ENCODE measurements at regions not wholly inside any gene's neighbourhood (a gene's known extent, or its start where the extent isn't known, plus 50 kb on each side); places are given as distances from the start of the nearest gene placed in this dataset.

DNA sequence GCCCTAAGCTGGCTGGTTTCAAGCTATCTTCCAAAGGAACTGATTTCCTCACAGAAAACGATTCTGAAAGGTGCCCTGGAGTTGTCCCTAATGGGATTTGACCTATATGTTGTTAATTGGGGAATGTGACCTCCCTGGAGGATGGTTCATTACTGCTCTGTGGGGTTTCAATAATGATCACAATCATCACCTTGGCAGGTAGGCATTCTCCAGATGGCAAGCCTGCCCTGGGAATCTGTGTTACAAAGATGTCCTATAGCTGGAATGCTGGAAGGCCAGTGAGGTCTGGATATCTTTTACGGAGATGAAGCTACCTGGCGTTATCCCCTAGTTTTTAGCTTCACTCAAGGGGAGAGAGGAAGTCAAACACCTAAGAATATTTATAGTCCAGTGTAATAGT, 167.6 kb downstream of the TTC8 start:
- no peak for TF ChIP-seq RFX5 (IDR thresholded peaks at IDR 0.05; ENCODE audit: borderline replicate concordance, low read depth, low read length)
- no peak for TF ChIP-seq CEBPB (IDR thresholded peaks at IDR 0.05; ENCODE audit: low read depth, low read length)
- DNase-seq (ENCODE audit: low read depth in 1 of 2, low spot score in 2 of 2), result no peak
- no peak overlapping the region for H2AFZ ChIP-seq (ENCODE audit: low read length)
- H4K20me1 ChIP-seq (replicated peaks in 1 of 2; ENCODE audit: control insufficient read depth in 1 of 2, insufficient read depth in 2 of 2, low read length in 2 of 2), result no peaks in the 10 kb centered on the region
- ChIA-PET POLR2A (ENCODE audit: partially characterized antibody) (no interaction called here), CTCF (ENCODE audit: partially characterized antibody) (interaction anchor here (0.6 to 0.9 kb wide), 2 partner anchors 35 to 476 kb away, joined by 3 to 4 read pairs; no protein-coding TSS in a partner anchor)
- no peaks in the 10 kb centered on the region for H3K36me3 ChIP-seq (ENCODE audit: control insufficient read depth in 2 of 4, insufficient read depth in 4 of 4, low read length in 3 of 4)
- H3K27me3 ChIP-seq (replicated peaks in 1 of 4; ENCODE audit: control insufficient read depth in 3 of 4, extremely low read depth in 1 of 4, insufficient read depth in 3 of 4, low read length in 3 of 4), result no peaks in the 10 kb centered on the region
- H3K23me2 ChIP-seq (ENCODE audit: low read depth, low read length), result no peaks in the 10 kb centered on the region
- no peak overlapping the region for H2BK5ac ChIP-seq (ENCODE audit: low read depth, low read length)
- no peak overlapping the region for H3K4me3 ChIP-seq (ENCODE audit: extremely low read depth in 1 of 4, insufficient read depth in 2 of 4, low read depth in 3 of 4, low read length in 4 of 4)
- no peak overlapping the region for H3K18ac ChIP-seq (ENCODE audit: extremely low read depth, low read length)
- no peak overlapping the region for H2BK20ac ChIP-seq (ENCODE audit: low read length)
- no peak overlapping the region for H3K23ac ChIP-seq (ENCODE audit: insufficient read length)
- H2AK5ac ChIP-seq (ENCODE audit: low read depth, low read length), result no peak overlapping the region
- no peak overlapping the region for H3K9ac ChIP-seq (replicated peaks in 1 of 4; ENCODE audit: extremely low read depth in 1 of 4, low read depth in 3 of 4, low read length in 3 of 4)
- H4K5ac ChIP-seq (ENCODE audit: insufficient read length, low read depth, low read length), result no peak overlapping the region
- H2BK12ac ChIP-seq (ENCODE audit: low read depth, low read length), result no peak overlapping the region
- H3K14ac ChIP-seq (ENCODE audit: insufficient read length), result no peak overlapping the region
- no peak overlapping the region for H3K4me2 ChIP-seq (ENCODE audit: insufficient read depth in 1 of 2, low read depth in 2 of 2, low read length in 2 of 2)
- no peak overlapping the region for H3K27ac ChIP-seq (ENCODE audit: low read depth, low read length)
- WGBS, 2 experiments (ENCODE audit: extremely low coverage in 1 of 2, insufficient coverage in 1 of 2, insufficient read length in 1 of 2, insufficient replicate concordance in 2 of 2, low coverage in 1 of 2, low lambda C conversion rate in 2 of 2, missing lambda C conversion rate in 1 of 2), result 79% methylated on average over 3 of the region's 3 CpGs; no CpG with 5 or more reads in 1 of the 2 experiments
- H3K79me2 ChIP-seq (ENCODE audit: control insufficient read depth in 1 of 2, insufficient read depth in 2 of 2, low read length in 2 of 2), result no peaks in the 10 kb centered on the region
- H3K56ac ChIP-seq (replicated peaks; ENCODE audit: insufficient read length, low read depth, low read length), result no peak overlapping the region
- H3K79me1 ChIP-seq (ENCODE audit: low read depth, low read length), result no peaks in the 10 kb centered on the region
- H2BK120ac ChIP-seq (replicated peaks; ENCODE audit: low read depth, low read length), result no peak overlapping the region
- no peak overlapping the region for H4K91ac ChIP-seq (replicated peaks; ENCODE audit: insufficient read length, low read length)
- no peak overlapping the region for H2BK15ac ChIP-seq (ENCODE audit: low read length)
- FAIRE-seq, result no peak
- H4K8ac ChIP-seq (ENCODE audit: extremely low read depth, insufficient read depth, low read length), result no peak overlapping the region
- no peaks in the 10 kb centered on the region for H3K9me3 ChIP-seq (ENCODE audit: insufficient read depth in 2 of 2, low read depth in 1 of 2, low read length in 1 of 2)
- no peak overlapping the region for H3K4ac ChIP-seq (replicated peaks; ENCODE audit: insufficient read length, low read depth, low read length)
- no peaks in the 10 kb centered on the region for H3K4me1 ChIP-seq (replicated peaks in 1 of 4; ENCODE audit: control insufficient read depth in 3 of 4, insufficient read depth in 4 of 4, low read length in 3 of 4)

Measured in H1 (cell line).